ENCODE measurements at regions not wholly inside any gene's neighbourhood (a gene's known extent, or its start where the extent isn't known, plus 50 kb on each side); places are given as distances from the start of the nearest gene placed in this dataset.

GRCh38 chr9:95588724-95589588, 72.2 kb upstream of the PTCH1 start:
- no peak for DNase-seq (ENCODE audit: extremely low read depth, low read depth)
- TF ChIP-seq CTCF (IDR thresholded peaks at IDR 0.05; ENCODE audit: low read depth, low read length, missing control alignments): no peak
- no peak overlapping the region for H3K4me3 ChIP-seq (replicated peaks; ENCODE audit: low read depth, low read length)

- no peak for DNase-seq (ENCODE audit: extremely low read depth, low read depth)
- no peak overlapping the region for H3K4me3 ChIP-seq (replicated peaks; ENCODE audit: low read depth, low read length)
- TF ChIP-seq CTCF (IDR thresholded peaks at IDR 0.05; ENCODE audit: low read depth, low read length, missing control alignments): no peak
Observed at GRCh38 chr9:95587021-95587964, 70.5 kb upstream of the PTCH1 start.

GRCh38 chr9:95586326-95586725, 69.6 kb upstream of the PTCH1 start:
- DNase-seq (ENCODE audit: extremely low read depth, low read depth): no peak
- no peak for TF ChIP-seq CTCF (IDR thresholded peaks at IDR 0.05; ENCODE audit: low read depth, low read length, missing control alignments)
- no peak overlapping the region for H3K4me3 ChIP-seq (replicated peaks; ENCODE audit: low read depth, low read length)

- no peak overlapping the region for H3K4me3 ChIP-seq (replicated peaks; ENCODE audit: low read depth, low read length)
- no peak for DNase-seq (ENCODE audit: extremely low read depth, low read depth)
- no peak for TF ChIP-seq CTCF (IDR thresholded peaks at IDR 0.05; ENCODE audit: low read depth, low read length, missing control alignments)
Observed at GRCh38 chr9:95585824-95586223, 69.1 kb upstream of the PTCH1 start.

- no peak for TF ChIP-seq CTCF (IDR thresholded peaks at IDR 0.05; ENCODE audit: low read depth, low read length, missing control alignments)
- DNase-seq (ENCODE audit: extremely low read depth, low read depth): no peak
- H3K4me3 ChIP-seq (replicated peaks; ENCODE audit: low read depth, low read length): no peak overlapping the region
Observed at GRCh38 chr9:95584176-95584575, 67.4 kb upstream of the PTCH1 start.

- DNase-seq (ENCODE audit: extremely low read depth, low read depth): no peak
- H3K4me3 ChIP-seq (replicated peaks; ENCODE audit: low read depth, low read length): no peak overlapping the region
- no peak for TF ChIP-seq CTCF (IDR thresholded peaks at IDR 0.05; ENCODE audit: low read depth, low read length, missing control alignments)
Observed at GRCh38 chr9:95581900-95582299, 65.1 kb upstream of the PTCH1 start.

All from HFF-Myc (cell line).